DOHH2 (cell line): ENCODE measurements at regions not wholly inside any gene's neighbourhood (a gene's known extent, or its start where the extent isn't known, plus 50 kb on each side); places are given as distances from the start of the nearest gene placed in this dataset.

ENCODE experiments used
- CTCF ChIP-seq: fragments of 200-600 bp; sonication (generic); IDR thresholded peaks from one replicate; pipeline ENCODE4 v1.5.1; 2014; ENCODE audit warnings: antibody characterized with exemption, mild to moderate bottlenecking, low read depth, low read length; ENCODE audit not compliant: poor library complexity, severe bottlenecking
- EZH2phosphoT487 ChIP-seq: fragments of 200-600 bp; sonication (generic); IDR thresholded peaks from 2 replicates; pipeline ENCODE4 v1.6.1; 2017; ENCODE audit warnings: borderline replicate concordance, mild to moderate bottlenecking, antibody characterized with exemption, low read length, moderate library complexity, mixed read lengths

- TF ChIP-seq CTCF (no peak), EZH2phosphoT487 (no peak)
Measured at GRCh38 chr3:72260588-72260910, 475.6 kb upstream of the PROK2 start.
